Activated T-helper 1 cell treated with anti-CD3 and anti-CD28 coated beads, Interleukin-12 subunit alpha, Interleukin-12 subunit beta, Interleukin-2, Interleukin-4 antibody, amounts not matched to agents 30 ng/mL and 10 ng/mL and 1 ng/mL, durations not matched to agents 14 hours and 24 hours and 36 hours (primary cell): ENCODE measurements at regions not wholly inside any gene's neighbourhood (a gene's known extent, or its start where the extent isn't known, plus 50 kb on each side); places are given as distances from the start of the nearest gene placed in this dataset.

Source experiments
- DNase-seq: peaks from one replicate; pipeline ENCODE4 v3.0.0; 2021; ENCODE audit warnings: low spot score
- H3K27ac Mint-ChIP-seq: one replicate; pipeline ENCODE4 v1.8.0; 2021; ENCODE audit warnings: mild to moderate bottlenecking, mixed read lengths
- H3K27me3 Mint-ChIP-seq: one replicate; pipeline ENCODE4 v1.8.0; 2022; ENCODE audit warnings: mild to moderate bottlenecking, moderate library complexity, mixed read lengths; ENCODE audit not compliant: insufficient read depth
- H3K36me3 Mint-ChIP-seq: one replicate; pipeline ENCODE4 v1.8.0; 2021; ENCODE audit warnings: low read depth, mixed read lengths
- H3K4me1 Mint-ChIP-seq: one replicate; pipeline ENCODE4 v1.8.0; 2021; ENCODE audit warnings: low read depth, mixed read lengths
- H3K4me3 Mint-ChIP-seq: one replicate; pipeline ENCODE4 v1.8.0; 2021; ENCODE audit warnings: mild to moderate bottlenecking, moderate library complexity, mixed read lengths
- H3K9me3 Mint-ChIP-seq: one replicate; pipeline ENCODE4 v1.8.0; 2021; ENCODE audit warnings: mixed read lengths
- intact Hi-C: fragments of 100-400 bp; cut with micrococcal nuclease; formaldehyde crosslinking; loops from one replicate; pipeline ENCODE4 v1.15.1; 2024

GRCh38 chr20:33908336-33908735 lies 85.4 kb upstream of the RALY start:
- no peak for DNase-seq
- Mint-ChIP-seq H3K9me3 (no peaks in the 10 kb centered on the region), H3K36me3 (no peaks in the 10 kb centered on the region), H3K27ac (no peak overlapping the region), H3K4me3 (no peak overlapping the region), H3K27me3 (peaks cover 14% of the 10 kb centered on the region), H3K4me1 (no peaks in the 10 kb centered on the region)
- intact Hi-C loops: no loop called here

GRCh38 chr20:33908868-33909267 lies 84.8 kb upstream of the RALY start:
- H3K9me3 Mint-ChIP-seq: no peaks in the 10 kb centered on the region
- no peaks in the 10 kb centered on the region for H3K36me3 Mint-ChIP-seq
- intact Hi-C loops: no loop called here
- no peak for DNase-seq
- H3K27ac Mint-ChIP-seq: no peak overlapping the region
- no peak overlapping the region for H3K4me3 Mint-ChIP-seq
- H3K27me3 Mint-ChIP-seq: peaks cover 13% of the 10 kb centered on the region
- H3K4me1 Mint-ChIP-seq: no peaks in the 10 kb centered on the region

GRCh38 chr20:33909331-33909921 lies 84.3 kb upstream of the RALY start:
- Mint-ChIP-seq H3K27me3 (peaks cover 13% of the 10 kb centered on the region), H3K4me1 (no peaks in the 10 kb centered on the region), H3K9me3 (no peaks in the 10 kb centered on the region), H3K27ac (no peak overlapping the region), H3K36me3 (no peaks in the 10 kb centered on the region), H3K4me3 (no peak overlapping the region)
- no peak for DNase-seq
- intact Hi-C loops: no loop called here

- DNase-seq: no peak
- H3K36me3 Mint-ChIP-seq: no peaks in the 10 kb centered on the region
- H3K4me1 Mint-ChIP-seq: no peaks in the 10 kb centered on the region
- intact Hi-C loops: no loop called here
- no peak overlapping the region for H3K4me3 Mint-ChIP-seq
- no peaks in the 10 kb centered on the region for H3K9me3 Mint-ChIP-seq
- peaks cover 9% of the 10 kb centered on the region for H3K27me3 Mint-ChIP-seq
- H3K27ac Mint-ChIP-seq: no peak overlapping the region
Measured at GRCh38 chr20:33910056-33910455, 83.7 kb upstream of the RALY start.

GRCh38 chr20:33910529-33911327 lies 83.0 kb upstream of the RALY start:
- Mint-ChIP-seq H3K36me3 (no peaks in the 10 kb centered on the region), H3K27me3 (peaks cover 9% of the 10 kb centered on the region), H3K27ac (no peak overlapping the region), H3K9me3 (no peaks in the 10 kb centered on the region), H3K4me1 (no peaks in the 10 kb centered on the region), H3K4me3 (no peak overlapping the region)
- no peak for DNase-seq
- intact Hi-C loops: no loop called here

- Mint-ChIP-seq H3K4me1 (peaks cover 5% of the 10 kb centered on the region), H3K27ac (no peak overlapping the region), H3K27me3 (peaks cover 9% of the 10 kb centered on the region), H3K9me3 (no peaks in the 10 kb centered on the region), H3K4me3 (no peak overlapping the region), H3K36me3 (no peaks in the 10 kb centered on the region)
- intact Hi-C loops: loop anchor here (1.0 to 5.0 kb wide), 3 partner anchors 123 to 214 kb away; no protein-coding TSS in a partner anchor
- peak; percentile 10 for DNase-seq
Measured at GRCh38 chr20:33914919-33915318, 78.8 kb upstream of the RALY start.

- intact Hi-C loops: loop anchor here (1.0 to 5.0 kb wide), 3 partner anchors 124 to 213 kb away; no protein-coding TSS in a partner anchor
- Mint-ChIP-seq H3K4me1 (peaks cover 5% of the 10 kb centered on the region), H3K27ac (no peak overlapping the region), H3K27me3 (peaks cover 13% of the 10 kb centered on the region), H3K9me3 (no peaks in the 10 kb centered on the region), H3K4me3 (no peak overlapping the region), H3K36me3 (no peaks in the 10 kb centered on the region)
- DNase-seq: peak; percentile 20
Measured at GRCh38 chr20:33915726-33916331, 77.9 kb upstream of the RALY start.

- Mint-ChIP-seq H3K9me3 (no peaks in the 10 kb centered on the region), H3K27me3 (peaks cover 13% of the 10 kb centered on the region), H3K36me3 (no peaks in the 10 kb centered on the region), H3K4me3 (no peak overlapping the region), H3K4me1 (peaks cover 5% of the 10 kb centered on the region), H3K27ac (no peak overlapping the region)
- intact Hi-C loops: loop anchor here (5.0 kb wide), 1 partner anchor 124 kb away; no protein-coding TSS in a partner anchor
- DNase-seq: no peak
Measured at GRCh38 chr20:33916768-33917167, 76.9 kb upstream of the RALY start.

GRCh38 chr20:33917831-33918525 lies 75.7 kb upstream of the RALY start:
- no peak overlapping the region for H3K27ac Mint-ChIP-seq
- H3K36me3 Mint-ChIP-seq: no peaks in the 10 kb centered on the region
- H3K27me3 Mint-ChIP-seq: peaks cover 4% of the 10 kb centered on the region
- no peak for DNase-seq
- intact Hi-C loops: loop anchor here (5.0 kb wide), 1 partner anchor 126 kb away; no protein-coding TSS in a partner anchor
- H3K4me3 Mint-ChIP-seq: no peak overlapping the region
- no peaks in the 10 kb centered on the region for H3K9me3 Mint-ChIP-seq
- peaks cover 5% of the 10 kb centered on the region for H3K4me1 Mint-ChIP-seq

GRCh38 chr20:33918662-33919061 lies 75.0 kb upstream of the RALY start:
- intact Hi-C loops: loop anchor here (5.0 kb wide), 1 partner anchor 126 kb away; no protein-coding TSS in a partner anchor
- no peaks in the 10 kb centered on the region for H3K36me3 Mint-ChIP-seq
- no peak overlapping the region for H3K4me3 Mint-ChIP-seq
- H3K9me3 Mint-ChIP-seq: no peaks in the 10 kb centered on the region
- H3K4me1 Mint-ChIP-seq: peaks cover 5% of the 10 kb centered on the region
- H3K27ac Mint-ChIP-seq: no peak overlapping the region
- H3K27me3 Mint-ChIP-seq: peaks cover 4% of the 10 kb centered on the region
- no peak for DNase-seq

GRCh38 chr20:33919653-33920052 lies 74.1 kb upstream of the RALY start:
- Mint-ChIP-seq H3K27ac (no peak overlapping the region), H3K4me3 (no peak overlapping the region), H3K9me3 (no peaks in the 10 kb centered on the region), H3K36me3 (no peaks in the 10 kb centered on the region), H3K4me1 (peaks cover 5% of the 10 kb centered on the region), H3K27me3 (peaks cover 4% of the 10 kb centered on the region)
- intact Hi-C loops: loop anchor here (5.0 kb wide), 1 partner anchor 127 kb away; no protein-coding TSS in a partner anchor
- no peak for DNase-seq

- no peak overlapping the region for H3K4me3 Mint-ChIP-seq
- no peak overlapping the region for H3K27ac Mint-ChIP-seq
- H3K9me3 Mint-ChIP-seq: no peaks in the 10 kb centered on the region
- intact Hi-C loops: no loop called here
- H3K36me3 Mint-ChIP-seq: no peaks in the 10 kb centered on the region
- peaks cover 5% of the 10 kb centered on the region for H3K4me1 Mint-ChIP-seq
- H3K27me3 Mint-ChIP-seq: peaks cover 7% of the 10 kb centered on the region
- DNase-seq: no peak
Measured at GRCh38 chr20:33922224-33922623, 71.5 kb upstream of the RALY start.
